Hepatocyte (in vitro differentiated cells): ENCODE measurements at regions not wholly inside any gene's neighbourhood (a gene's known extent, or its start where the extent isn't known, plus 50 kb on each side); places are given as distances from the start of the nearest gene placed in this dataset.

Experiments used
- CTCF ChIP-seq: fragments of 200-600 bp; sonication (generic); IDR thresholded peaks from 2 replicates; pipeline ENCODE4 v1.5.1; 2016; ENCODE audit warnings: antibody characterized with exemption, mild to moderate bottlenecking; ENCODE audit not compliant: poor library complexity
- EZH2 ChIP-seq: fragments of 200-600 bp; sonication (generic); IDR thresholded peaks from 2 replicates; pipeline ENCODE4 v1.6.1; 2016; ENCODE audit warnings: antibody characterized with exemption, mild to moderate bottlenecking, borderline replicate concordance

- no peak for TF ChIP-seq CTCF
- TF ChIP-seq EZH2: no peak
Observed at GRCh38 chr5:20678814-20679298, 690.9 kb upstream of the CDH18 start.
